Transverse colon (tissue), 4 donors: ENCODE measurements at regions not wholly inside any gene's neighbourhood (a gene's known extent, or its start where the extent isn't known, plus 50 kb on each side); places are given as distances from the start of the nearest gene placed in this dataset.

Experiments
- CTCF ChIP-seq, 5 experiments: fragments of 200-600 bp in 3 of 5; fragments of 450-650 bp in 2 of 5; sonication (generic) in 3 of 5; IDR thresholded peaks; 1 replicate in 2 of 5; 2 replicates in 3 of 5; pipeline ENCODE4 v1.5.1; 2016 to 2017; ENCODE audit warnings: antibody characterized with exemption in 5 of 5, inconsistent platforms in 3 of 5, mild to moderate bottlenecking in 2 of 5, moderate library complexity in 1 of 5
- EP300 ChIP-seq: sonication (generic); formaldehyde crosslinking; IDR thresholded peaks from one replicate; pipeline ENCODE4 v1.6.1; 2017; ENCODE audit warnings: antibody characterized with exemption, low read depth
- POLR2AphosphoS5 ChIP-seq, 3 donors: sonication (generic); formaldehyde crosslinking; IDR thresholded peaks; one replicate each; pipeline ENCODE4 v1.6.1; 2016; ENCODE audit warnings: antibody characterized with exemption in 3 of 3

- TF ChIP-seq CTCF (IDR thresholded peaks at IDR 0.05) (no peak), EP300 (no peak), POLR2AphosphoS5 (IDR thresholded peaks at IDR 0.05) (no peak)
These were observed 129.7 kb upstream of the SIX2 start for GRCh38 chr2:45138904-45139303.
